ENCODE measurements at regions not wholly inside any gene's neighbourhood (a gene's known extent, or its start where the extent isn't known, plus 50 kb on each side); places are given as distances from the start of the nearest gene placed in this dataset.
"Not testable (repeated sequence)": the region's sequence is repeated elsewhere in the genome, so short reads cannot be mapped to it uniquely, and the experiment has no call there.

DNA sequence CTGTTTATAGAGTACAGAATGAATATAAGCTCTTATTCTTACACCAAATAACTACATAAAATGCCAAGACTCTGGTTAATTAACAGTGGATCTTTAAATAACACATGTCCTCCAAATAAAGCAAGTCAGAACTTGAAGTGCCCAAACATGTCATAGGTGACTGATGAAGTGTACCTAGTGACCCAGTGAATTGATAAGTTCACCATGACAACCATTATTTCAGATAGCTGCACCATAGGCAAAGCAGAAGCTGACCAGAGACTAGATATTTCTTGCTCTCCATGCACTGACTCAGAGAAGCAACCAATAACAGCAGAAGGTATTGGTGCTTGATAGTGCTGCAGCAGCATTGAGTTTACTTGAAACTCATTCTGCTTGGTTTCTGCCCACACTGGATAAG lies 192.1 kb downstream of the DUSP10 start:
- intact Hi-C loops (cut with DNase I) = no loop called here
- H3K27ac ChIP-seq = no peak overlapping the region
- H3K4me1 ChIP-seq = no peaks in the 10 kb centered on the region
- TF ChIP-seq, protein P1, sequence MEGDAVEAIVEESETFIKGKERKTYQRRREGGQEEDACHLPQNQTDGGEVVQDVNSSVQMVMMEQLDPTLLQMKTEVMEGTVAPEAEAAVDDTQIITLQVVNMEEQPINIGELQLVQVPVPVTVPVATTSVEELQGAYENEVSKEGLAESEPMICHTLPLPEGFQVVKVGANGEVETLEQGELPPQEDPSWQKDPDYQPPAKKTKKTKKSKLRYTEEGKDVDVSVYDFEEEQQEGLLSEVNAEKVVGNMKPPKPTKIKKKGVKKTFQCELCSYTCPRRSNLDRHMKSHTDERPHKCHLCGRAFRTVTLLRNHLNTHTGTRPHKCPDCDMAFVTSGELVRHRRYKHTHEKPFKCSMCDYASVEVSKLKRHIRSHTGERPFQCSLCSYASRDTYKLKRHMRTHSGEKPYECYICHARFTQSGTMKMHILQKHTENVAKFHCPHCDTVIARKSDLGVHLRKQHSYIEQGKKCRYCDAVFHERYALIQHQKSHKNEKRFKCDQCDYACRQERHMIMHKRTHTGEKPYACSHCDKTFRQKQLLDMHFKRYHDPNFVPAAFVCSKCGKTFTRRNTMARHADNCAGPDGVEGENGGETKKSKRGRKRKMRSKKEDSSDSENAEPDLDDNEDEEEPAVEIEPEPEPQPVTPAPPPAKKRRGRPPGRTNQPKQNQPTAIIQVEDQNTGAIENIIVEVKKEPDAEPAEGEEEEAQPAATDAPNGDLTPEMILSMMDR (IDR thresholded peaks at IDR 0.05) = no peak
- no peaks in the 10 kb centered on the region for H3K9me3 ChIP-seq
- no peak overlapping the region for H3K4me3 ChIP-seq
- ATAC-seq (no peak), DNase-seq (no peak)
- no peaks in the 10 kb centered on the region for H3K27me3 ChIP-seq
- no peaks in the 10 kb centered on the region for H3K36me3 ChIP-seq

- H3K9me3 ChIP-seq; ATAC-seq; H3K4me3 ChIP-seq; DNase-seq; H3K27me3 ChIP-seq; H3K36me3 ChIP-seq; H3K27ac ChIP-seq; H3K4me1 ChIP-seq; intact Hi-C loops (cut with DNase I): not testable (repeated sequence)
Measured at GRCh38 chr1:221552792-221553191, 189.1 kb downstream of the DUSP10 start.

DNA sequence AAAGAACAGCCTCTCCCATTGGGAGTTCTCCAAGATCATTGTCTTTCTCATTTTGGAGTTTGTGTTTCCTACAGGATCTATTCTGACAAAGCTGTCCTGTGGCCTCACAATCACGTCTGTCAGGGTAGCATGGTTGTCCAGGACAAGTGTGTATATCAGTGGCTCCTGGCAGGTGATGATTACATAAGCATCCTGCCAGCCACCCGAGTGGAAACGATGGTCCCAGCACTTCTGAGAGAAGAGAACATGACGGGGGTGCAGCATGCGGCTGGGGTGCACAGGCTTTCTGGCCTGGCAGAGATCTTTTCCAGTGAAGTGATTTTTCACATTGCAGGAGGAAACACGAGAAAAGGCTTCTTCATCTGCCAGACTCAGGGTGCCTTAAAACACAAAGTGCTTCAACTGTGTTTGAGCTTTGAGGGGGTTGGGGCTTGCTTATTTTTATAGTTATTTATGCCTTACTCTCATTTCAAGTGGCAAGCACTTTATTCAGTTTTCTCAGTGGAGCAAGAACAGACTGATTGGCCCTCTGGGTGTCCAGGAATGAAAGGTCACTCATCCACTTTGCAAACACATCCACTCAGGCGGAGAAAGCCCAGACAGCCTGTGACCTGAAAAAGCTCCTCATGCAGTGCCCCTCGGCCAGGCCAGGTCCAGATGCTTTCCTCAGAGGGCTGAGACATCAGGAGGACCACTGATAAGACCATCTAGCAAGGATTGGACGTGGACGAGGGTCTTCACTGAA lies 186.0 kb downstream of the DUSP10 start:
- no peak overlapping the region for H3K27ac ChIP-seq
- no peak overlapping the region for H3K4me3 ChIP-seq
- ATAC-seq (no peak), DNase-seq (no peak)
- no peaks in the 10 kb centered on the region for H3K27me3 ChIP-seq
- H3K4me1 ChIP-seq = no peaks in the 10 kb centered on the region
- H3K9me3 ChIP-seq = no peaks in the 10 kb centered on the region
- TF ChIP-seq, protein P1 (IDR thresholded peaks at IDR 0.05) = no peak
- intact Hi-C loops (cut with DNase I) = no loop called here
- no peaks in the 10 kb centered on the region for H3K36me3 ChIP-seq

- no peak for ATAC-seq
- Histone ChIP-seq H3K27me3 (no peaks in the 10 kb centered on the region), H3K36me3 (no peaks in the 10 kb centered on the region), H3K4me3 (no peak overlapping the region), H3K27ac (no peak overlapping the region), H3K9me3 (no peaks in the 10 kb centered on the region), H3K4me1 (no peaks in the 10 kb centered on the region)
- DNase-seq = no peak
- intact Hi-C loops (cut with DNase I) = no loop called here
- TF ChIP-seq, protein P1 (IDR thresholded peaks at IDR 0.05) = no peak
Measured at GRCh38 chr1:221556435-221556834, 185.5 kb downstream of the DUSP10 start.

DNA sequence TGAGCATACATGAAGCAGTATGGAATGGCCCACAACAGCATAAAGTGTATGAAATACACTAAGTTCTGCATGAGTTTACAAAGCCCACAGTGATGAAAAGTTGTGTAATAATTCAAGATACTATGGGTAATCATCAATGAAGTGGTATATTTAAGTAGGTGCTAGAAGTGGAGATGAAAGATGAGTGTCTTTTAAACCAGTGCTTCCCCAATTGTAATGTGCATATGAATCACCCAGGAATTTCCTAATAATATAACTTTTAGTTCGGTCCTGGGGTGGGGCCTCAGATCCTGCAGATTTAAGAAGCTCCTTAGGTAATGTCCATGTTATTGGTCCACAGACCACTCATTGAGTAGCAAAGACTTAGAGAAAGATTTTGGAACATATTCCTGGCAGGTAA lies 184.9 kb downstream of the DUSP10 start:
- intact Hi-C loops (cut with DNase I) = no loop called here
- ATAC-seq (no peak), DNase-seq (no peak)
- Histone ChIP-seq H3K9me3 (no peaks in the 10 kb centered on the region), H3K27me3 (no peaks in the 10 kb centered on the region), H3K4me3 (no peak overlapping the region), H3K27ac (no peak overlapping the region), H3K36me3 (no peaks in the 10 kb centered on the region), H3K4me1 (no peaks in the 10 kb centered on the region)
- TF ChIP-seq, protein P1 (IDR thresholded peaks at IDR 0.05) = no peak

GRCh38 chr1:221558396-221558795 lies 183.5 kb downstream of the DUSP10 start:
- DNase-seq (no peak), ATAC-seq (no peak)
- Histone ChIP-seq H3K9me3 (no peaks in the 10 kb centered on the region), H3K27me3 (no peaks in the 10 kb centered on the region), H3K4me3 (no peak overlapping the region), H3K4me1 (no peaks in the 10 kb centered on the region), H3K36me3 (no peaks in the 10 kb centered on the region), H3K27ac (no peak overlapping the region)
- intact Hi-C loops (cut with DNase I) = no loop called here
- TF ChIP-seq, protein P1 (IDR thresholded peaks at IDR 0.05) = no peak

Data from left lung (tissue), 4 donors.